Lower leg skin (tissue), 3 donors: ENCODE measurements at regions not wholly inside any gene's neighbourhood (a gene's known extent, or its start where the extent isn't known, plus 50 kb on each side); places are given as distances from the start of the nearest gene placed in this dataset.

Experiments used
- POLR2A ChIP-seq, 2 donors: fragments of 450-650 bp; IDR thresholded peaks; one replicate each; pipeline ENCODE4 v1.6.1; 2016 to 2017; ENCODE audit warnings: antibody characterized with exemption in 2 of 2, mild to moderate bottlenecking in 1 of 2, moderate library complexity in 1 of 2
- TF ChIP-seq, protein P1 (sequence below), 3 donors: fragments of 450-650 bp; IDR thresholded peaks; one replicate each; pipeline ENCODE4 v1.5.1; 2016; ENCODE audit warnings: antibody characterized with exemption in 3 of 3, mild to moderate bottlenecking in 3 of 3, moderate library complexity in 2 of 3

DNA sequence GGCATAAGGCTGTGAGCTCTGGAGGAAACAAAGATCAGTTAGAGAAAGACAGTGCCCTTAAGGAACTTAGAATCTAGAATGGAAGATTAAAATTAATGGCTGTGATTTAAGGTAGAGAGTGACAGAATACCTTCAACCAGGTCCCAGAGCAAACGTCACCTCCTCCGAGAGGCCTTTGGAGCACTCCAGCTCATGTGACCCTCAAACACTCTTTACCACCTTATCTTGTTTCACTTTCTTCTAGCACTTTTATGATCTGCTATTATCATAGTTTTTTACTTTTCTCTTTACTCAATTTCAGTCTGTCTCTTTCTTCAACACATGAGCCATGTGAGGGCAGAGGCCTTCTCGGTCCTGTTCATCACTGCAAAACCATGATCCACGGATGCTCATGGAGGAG lies 187.0 kb downstream of the SMIM20 start:
- TF ChIP-seq, protein P1, sequence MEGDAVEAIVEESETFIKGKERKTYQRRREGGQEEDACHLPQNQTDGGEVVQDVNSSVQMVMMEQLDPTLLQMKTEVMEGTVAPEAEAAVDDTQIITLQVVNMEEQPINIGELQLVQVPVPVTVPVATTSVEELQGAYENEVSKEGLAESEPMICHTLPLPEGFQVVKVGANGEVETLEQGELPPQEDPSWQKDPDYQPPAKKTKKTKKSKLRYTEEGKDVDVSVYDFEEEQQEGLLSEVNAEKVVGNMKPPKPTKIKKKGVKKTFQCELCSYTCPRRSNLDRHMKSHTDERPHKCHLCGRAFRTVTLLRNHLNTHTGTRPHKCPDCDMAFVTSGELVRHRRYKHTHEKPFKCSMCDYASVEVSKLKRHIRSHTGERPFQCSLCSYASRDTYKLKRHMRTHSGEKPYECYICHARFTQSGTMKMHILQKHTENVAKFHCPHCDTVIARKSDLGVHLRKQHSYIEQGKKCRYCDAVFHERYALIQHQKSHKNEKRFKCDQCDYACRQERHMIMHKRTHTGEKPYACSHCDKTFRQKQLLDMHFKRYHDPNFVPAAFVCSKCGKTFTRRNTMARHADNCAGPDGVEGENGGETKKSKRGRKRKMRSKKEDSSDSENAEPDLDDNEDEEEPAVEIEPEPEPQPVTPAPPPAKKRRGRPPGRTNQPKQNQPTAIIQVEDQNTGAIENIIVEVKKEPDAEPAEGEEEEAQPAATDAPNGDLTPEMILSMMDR (IDR thresholded peaks at IDR 0.05), result no peak
- TF ChIP-seq POLR2A (IDR thresholded peaks at IDR 0.05), result no peak
